Activated CD4-positive, alpha-beta T cell treated with anti-CD3 and anti-CD28 coated beads for 36 hours (primary cell): ENCODE measurements at regions not wholly inside any gene's neighbourhood (a gene's known extent, or its start where the extent isn't known, plus 50 kb on each side); places are given as distances from the start of the nearest gene placed in this dataset.

Experiments used
- ATAC-seq: fragments of 200-7000 bp; cut with Tn5 transposase; one replicate; pipeline ENCODE4 v1.10.0; 2021; ENCODE audit warnings: mild to moderate bottlenecking, moderate library complexity
- CTCF ChIA-PET: fragments of 350-600 bp; sonication (Branson Sonifier 250); formaldehyde crosslinking; loops from one replicate; lab custom pipeline; 2021; ENCODE audit warnings: antibody characterized with exemption; lab: Charles Lee
- POLR2A ChIA-PET: fragments of 350-600 bp; sonication (Branson Sonifier 250); formaldehyde crosslinking; loops from one replicate; lab custom pipeline; 2021; ENCODE audit warnings: antibody characterized with exemption, inconsistent platforms; lab: Charles Lee
- DNase-seq: peaks from one replicate; pipeline ENCODE4 v3.0.0-alpha.2; 2020
- H3K27ac Mint-ChIP-seq: one replicate; pipeline ENCODE4 v1.8.0; 2021; ENCODE audit warnings: mixed read lengths
- H3K27me3 Mint-ChIP-seq: one replicate; pipeline ENCODE4 v1.8.0; 2021; ENCODE audit warnings: mixed read lengths
- H3K36me3 Mint-ChIP-seq: one replicate; pipeline ENCODE4 v1.8.0; 2021; ENCODE audit warnings: low read depth, mixed read lengths
- H3K4me1 Mint-ChIP-seq: one replicate; pipeline ENCODE4 v1.8.0; 2021; ENCODE audit warnings: mixed read lengths
- H3K4me3 Mint-ChIP-seq: one replicate; pipeline ENCODE4 v1.8.0; 2021; ENCODE audit warnings: mild to moderate bottlenecking, moderate library complexity, mixed read lengths
- H3K9me3 Mint-ChIP-seq: one replicate; pipeline ENCODE4 v1.8.0; 2021; ENCODE audit warnings: low read depth, mixed read lengths
- intact Hi-C, 2 experiments: fragments of 100-400 bp; cut with DNase I in 1 of 2; cut with micrococcal nuclease in 1 of 2; formaldehyde crosslinking; loops; one replicate each; pipeline versions ENCODE4 v1.14.2 to v1.15.1; 2022 to 2024; cut with DNase I, micrococcal nuclease

GRCh38 chr15:97014001-97014400 lies 683.5 kb downstream of the NR2F2 start:
- POLR2A ChIA-PET = no interaction called here
- Mint-ChIP-seq H3K36me3 (no peaks in the 10 kb centered on the region), H3K27me3 (no peaks in the 10 kb centered on the region), H3K4me3 (no peak overlapping the region), H3K9me3 (peaks cover 6% of the 10 kb centered on the region), H3K27ac (no peak overlapping the region), H3K4me1 (no peaks in the 10 kb centered on the region)
- intact Hi-C loops = no loop called here
- CTCF ChIA-PET = no interaction called here
- no peak for ATAC-seq
- DNase-seq = no peak

GRCh38 chr15:97023488-97023844 lies 693.0 kb downstream of the NR2F2 start:
- ATAC-seq (no peak), DNase-seq (no peak)
- peaks cover 3% of the 10 kb centered on the region for H3K9me3 Mint-ChIP-seq
- POLR2A ChIA-PET = no interaction called here
- CTCF ChIA-PET = no interaction called here
- intact Hi-C loops = no loop called here
- H3K4me1 Mint-ChIP-seq = no peaks in the 10 kb centered on the region
- no peak overlapping the region for H3K4me3 Mint-ChIP-seq
- H3K36me3 Mint-ChIP-seq = no peaks in the 10 kb centered on the region
- no peak overlapping the region for H3K27ac Mint-ChIP-seq
- H3K27me3 Mint-ChIP-seq = no peaks in the 10 kb centered on the region

- Mint-ChIP-seq H3K27ac (no peak overlapping the region), H3K9me3 (peaks cover 7% of the 10 kb centered on the region), H3K27me3 (no peaks in the 10 kb centered on the region), H3K4me3 (no peak overlapping the region), H3K36me3 (no peaks in the 10 kb centered on the region), H3K4me1 (no peaks in the 10 kb centered on the region)
- intact Hi-C loops = no loop called here
- no peak for DNase-seq
- no peak for ATAC-seq
- CTCF ChIA-PET = no interaction called here
- POLR2A ChIA-PET = no interaction called here
These were observed 696.3 kb downstream of the NR2F2 start for GRCh38 chr15:97026781-97027180.

- POLR2A ChIA-PET = no interaction called here
- DNase-seq (no peak), ATAC-seq (no peak)
- Mint-ChIP-seq H3K4me3 (no peak overlapping the region), H3K27me3 (no peaks in the 10 kb centered on the region), H3K27ac (no peak overlapping the region), H3K36me3 (no peaks in the 10 kb centered on the region), H3K9me3 (peaks cover 7% of the 10 kb centered on the region), H3K4me1 (no peaks in the 10 kb centered on the region)
- CTCF ChIA-PET = no interaction called here
- intact Hi-C loops = no loop called here
These were observed 697.3 kb downstream of the NR2F2 start for GRCh38 chr15:97027772-97028171.

- intact Hi-C loops = no loop called here
- no peak overlapping the region for H3K27ac Mint-ChIP-seq
- H3K9me3 Mint-ChIP-seq = peaks cover 9% of the 10 kb centered on the region
- DNase-seq (no peak), ATAC-seq (no peak)
- H3K4me3 Mint-ChIP-seq = no peak overlapping the region
- no peaks in the 10 kb centered on the region for H3K4me1 Mint-ChIP-seq
- no peaks in the 10 kb centered on the region for H3K27me3 Mint-ChIP-seq
- POLR2A ChIA-PET = no interaction called here
- CTCF ChIA-PET = no interaction called here
- no peaks in the 10 kb centered on the region for H3K36me3 Mint-ChIP-seq
These were observed 699.8 kb downstream of the NR2F2 start for GRCh38 chr15:97030251-97030650.

- ATAC-seq (no peak), DNase-seq (no peak)
- H3K9me3 Mint-ChIP-seq = peaks cover 2% of the 10 kb centered on the region
- no peak overlapping the region for H3K4me3 Mint-ChIP-seq
- ChIA-PET POLR2A (no interaction called here), CTCF (no interaction called here)
- intact Hi-C loops = no loop called here
- H3K27me3 Mint-ChIP-seq = no peaks in the 10 kb centered on the region
- no peaks in the 10 kb centered on the region for H3K4me1 Mint-ChIP-seq
- H3K36me3 Mint-ChIP-seq = no peaks in the 10 kb centered on the region
- H3K27ac Mint-ChIP-seq = no peak overlapping the region
These were observed 705.8 kb downstream of the NR2F2 start for GRCh38 chr15:97036301-97036700.

GRCh38 chr15:97037080-97037479 lies 706.6 kb downstream of the NR2F2 start:
- Mint-ChIP-seq H3K9me3 (peaks cover 2% of the 10 kb centered on the region), H3K4me3 (no peak overlapping the region), H3K4me1 (no peaks in the 10 kb centered on the region), H3K27ac (no peak overlapping the region), H3K36me3 (no peaks in the 10 kb centered on the region), H3K27me3 (no peaks in the 10 kb centered on the region)
- ChIA-PET CTCF (no interaction called here), POLR2A (no interaction called here)
- intact Hi-C loops = no loop called here
- DNase-seq (no peak), ATAC-seq (no peak)

DNA sequence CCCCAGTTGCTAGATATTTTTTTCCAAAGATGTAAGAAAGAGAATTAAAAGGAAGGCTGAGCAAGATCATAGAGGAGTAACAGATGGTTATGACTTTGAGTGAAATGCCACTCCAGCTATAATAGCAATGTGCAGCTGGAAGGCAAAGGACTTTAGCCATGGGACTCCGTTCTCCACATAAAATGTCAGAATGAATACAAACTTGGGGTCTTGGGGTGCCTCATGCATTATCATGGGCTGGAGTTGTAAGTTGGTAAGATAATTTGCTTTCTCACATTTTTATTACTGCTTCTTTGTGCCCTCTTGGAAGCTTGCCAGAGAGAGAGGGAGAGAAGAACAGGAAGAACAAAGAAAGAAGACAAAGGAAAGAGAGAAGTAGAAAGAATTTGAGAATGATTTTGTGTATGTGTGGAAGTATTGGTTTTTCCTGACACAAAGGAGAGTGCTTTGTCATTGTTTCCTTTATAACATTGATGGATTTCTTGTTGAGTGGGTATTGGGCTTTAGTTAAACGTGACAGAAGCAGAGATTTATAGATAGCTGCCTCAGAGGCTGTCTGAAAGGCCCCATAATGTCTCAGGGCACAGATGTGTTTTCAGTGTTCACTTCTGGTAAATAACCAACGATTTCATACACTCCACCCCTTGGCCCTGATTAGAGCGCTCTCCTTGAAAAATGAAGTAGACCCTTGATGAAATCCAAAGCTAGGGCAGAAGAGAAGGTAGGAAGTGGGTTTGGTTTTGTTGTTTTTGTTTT lies 715.3 kb downstream of the NR2F2 start:
- no peak for DNase-seq
- Mint-ChIP-seq H3K36me3 (no peaks in the 10 kb centered on the region), H3K9me3 (peaks cover 6% of the 10 kb centered on the region), H3K27ac (no peak overlapping the region), H3K27me3 (no peaks in the 10 kb centered on the region), H3K4me1 (no peaks in the 10 kb centered on the region), H3K4me3 (no peak overlapping the region)
- POLR2A ChIA-PET = no interaction called here
- CTCF ChIA-PET = no interaction called here
- no peak for ATAC-seq
- intact Hi-C loops = no loop called here

DNA sequence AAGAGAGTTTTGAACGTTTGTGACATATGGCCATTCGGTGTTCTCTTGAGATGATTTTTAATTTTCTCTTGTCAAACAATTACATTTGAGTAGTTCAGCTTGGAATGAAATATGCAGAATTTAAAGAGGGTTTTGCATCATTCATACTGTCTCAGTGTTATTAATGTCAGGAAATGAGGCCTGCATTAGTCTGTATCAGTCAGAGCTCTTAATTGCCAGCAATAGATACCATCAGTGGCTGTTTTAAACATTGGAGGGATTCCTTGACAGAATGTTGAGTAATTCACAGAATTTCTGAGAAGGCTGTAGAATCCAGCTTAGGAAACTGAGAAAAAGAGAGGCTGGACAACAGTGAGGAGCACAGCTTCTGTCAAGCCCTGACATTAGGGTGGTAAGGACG lies 722.0 kb downstream of the NR2F2 start:
- Mint-ChIP-seq H3K4me1 (no peaks in the 10 kb centered on the region), H3K27me3 (no peaks in the 10 kb centered on the region), H3K4me3 (no peak overlapping the region), H3K27ac (no peak overlapping the region), H3K9me3 (peaks cover 4% of the 10 kb centered on the region), H3K36me3 (no peaks in the 10 kb centered on the region)
- ChIA-PET CTCF (no interaction called here), POLR2A (no interaction called here)
- intact Hi-C loops = no loop called here
- no peak for ATAC-seq
- no peak for DNase-seq

DNA sequence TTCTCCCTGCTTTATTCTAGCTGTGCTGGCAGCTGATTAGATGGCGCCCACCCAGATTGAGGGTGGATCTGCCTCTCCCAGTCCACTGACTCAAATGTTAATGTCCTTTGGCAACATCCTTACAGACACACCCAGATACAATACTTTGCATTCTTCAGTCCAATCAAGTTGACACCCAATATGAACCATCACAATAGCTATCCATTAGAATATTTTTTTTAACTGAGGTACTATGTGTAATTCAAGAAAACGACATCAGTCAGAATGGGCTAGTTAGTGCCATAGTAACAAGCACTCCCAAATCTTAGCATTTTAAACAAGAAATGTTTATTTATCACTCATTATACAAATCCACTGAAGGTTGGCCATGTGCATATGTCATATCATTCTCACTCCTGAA lies 723.1 kb downstream of the NR2F2 start:
- no peaks in the 10 kb centered on the region for H3K36me3 Mint-ChIP-seq
- ATAC-seq = no peak
- H3K4me3 Mint-ChIP-seq = no peak overlapping the region
- H3K4me1 Mint-ChIP-seq = no peaks in the 10 kb centered on the region
- CTCF ChIA-PET = no interaction called here
- peaks cover 4% of the 10 kb centered on the region for H3K9me3 Mint-ChIP-seq
- no peak for DNase-seq
- POLR2A ChIA-PET = no interaction called here
- no peak overlapping the region for H3K27ac Mint-ChIP-seq
- intact Hi-C loops = no loop called here
- H3K27me3 Mint-ChIP-seq = no peaks in the 10 kb centered on the region

DNA sequence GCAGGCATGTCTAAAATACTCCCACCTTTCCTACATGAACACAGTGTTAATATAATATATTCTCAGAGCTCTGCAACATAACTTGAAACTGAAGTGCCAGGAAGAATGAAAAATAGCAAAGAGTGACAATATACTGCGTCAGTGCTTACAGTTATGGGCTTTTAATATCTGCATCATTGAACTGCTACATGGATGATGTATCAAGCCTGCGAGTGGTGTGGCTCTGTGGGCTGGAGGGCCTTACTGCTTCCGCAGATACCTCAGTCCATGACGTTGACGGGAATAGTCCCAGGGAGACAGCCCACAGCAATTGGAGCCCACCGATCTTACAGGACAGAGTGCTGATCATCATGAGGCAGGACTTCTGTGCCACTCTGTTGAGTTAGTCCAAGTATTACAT lies 727.0 kb downstream of the NR2F2 start:
- H3K36me3 Mint-ChIP-seq = no peaks in the 10 kb centered on the region
- POLR2A ChIA-PET = no interaction called here
- CTCF ChIA-PET = no interaction called here
- no peaks in the 10 kb centered on the region for H3K9me3 Mint-ChIP-seq
- H3K27me3 Mint-ChIP-seq = no peaks in the 10 kb centered on the region
- H3K4me1 Mint-ChIP-seq = no peaks in the 10 kb centered on the region
- no peak overlapping the region for H3K4me3 Mint-ChIP-seq
- no peak for DNase-seq
- no peak overlapping the region for H3K27ac Mint-ChIP-seq
- no peak for ATAC-seq
- intact Hi-C loops = no loop called here

DNA sequence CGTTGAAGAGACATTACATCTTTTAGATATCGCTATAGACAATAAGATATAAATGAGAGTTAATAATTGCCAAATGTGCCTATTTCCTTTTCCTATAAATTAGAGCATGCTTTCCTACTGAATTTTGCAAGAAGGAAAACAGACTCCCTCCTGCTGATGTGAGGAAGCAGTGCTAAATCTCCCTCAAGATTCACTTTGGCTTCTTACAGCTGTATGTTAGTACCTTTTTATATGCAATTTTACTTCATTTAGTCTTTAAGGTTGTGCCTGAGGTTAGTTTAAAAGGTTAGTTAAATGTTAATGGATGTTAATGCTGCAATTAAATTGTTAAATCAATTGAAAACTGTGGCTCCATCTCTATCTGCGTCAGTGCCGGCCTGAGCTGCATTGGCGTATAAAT lies 728.8 kb downstream of the NR2F2 start:
- intact Hi-C loops = no loop called here
- H3K27ac Mint-ChIP-seq = no peak overlapping the region
- no peaks in the 10 kb centered on the region for H3K9me3 Mint-ChIP-seq
- H3K36me3 Mint-ChIP-seq = no peaks in the 10 kb centered on the region
- ATAC-seq = no peak
- ChIA-PET POLR2A (no interaction called here), CTCF (no interaction called here)
- no peaks in the 10 kb centered on the region for H3K4me1 Mint-ChIP-seq
- no peak overlapping the region for H3K4me3 Mint-ChIP-seq
- no peak for DNase-seq
- H3K27me3 Mint-ChIP-seq = no peaks in the 10 kb centered on the region

DNA sequence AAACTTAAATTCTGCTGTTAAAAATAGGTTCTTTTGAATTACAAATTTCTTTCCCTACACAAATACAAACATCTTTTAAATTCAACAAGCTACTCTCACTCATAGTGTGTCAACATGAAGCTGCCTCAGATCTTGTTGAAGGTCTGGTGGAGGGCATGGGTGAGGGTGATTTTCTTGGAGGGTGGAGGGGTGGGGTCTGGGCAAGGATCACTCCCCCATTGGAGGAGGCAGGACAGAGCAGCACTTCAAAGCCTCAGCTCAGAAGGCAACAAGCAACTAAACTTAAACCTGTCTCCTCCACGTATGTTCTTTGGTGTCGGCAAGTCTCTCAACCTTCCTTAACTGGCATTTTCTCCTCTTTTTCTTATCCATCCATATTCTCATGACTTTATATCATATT lies 730.9 kb downstream of the NR2F2 start:
- Mint-ChIP-seq H3K4me1 (no peaks in the 10 kb centered on the region), H3K9me3 (peaks cover 3% of the 10 kb centered on the region), H3K4me3 (no peak overlapping the region), H3K36me3 (no peaks in the 10 kb centered on the region), H3K27me3 (no peaks in the 10 kb centered on the region), H3K27ac (no peak overlapping the region)
- ChIA-PET POLR2A (no interaction called here), CTCF (no interaction called here)
- DNase-seq (no peak), ATAC-seq (no peak)
- intact Hi-C loops = no loop called here
